ENCODE measurements at regions not wholly inside any gene's neighbourhood (a gene's known extent, or its start where the extent isn't known, plus 50 kb on each side); places are given as distances from the start of the nearest gene placed in this dataset.

- FAIRE-seq (no peak), DNase-seq (ENCODE audit: low read depth, low spot score) (no peak)
- Histone ChIP-seq H3K4me1 (ENCODE audit: control insufficient read depth, extremely low read depth, insufficient read depth, low read length) (peaks cover 16% of the 10 kb centered on the region), H3K27ac (ENCODE audit: insufficient read depth, low read depth, low read length) (no peak overlapping the region), H2AFZ (ENCODE audit: low read depth, low read length) (no peak overlapping the region), H3K4me2 (ENCODE audit: insufficient read depth, low read length) (no peak overlapping the region), H3K79me2 (ENCODE audit: control insufficient read depth, insufficient read depth, low read length) (no peaks in the 10 kb centered on the region), H4K20me1 (replicated peaks; ENCODE audit: control insufficient read depth, extremely low read depth, insufficient read depth, low read length) (no peaks in the 10 kb centered on the region), H3K36me3 (ENCODE audit: control insufficient read depth in 2 of 2, extremely low read depth in 1 of 2, insufficient read depth in 2 of 2, low read length in 2 of 2) (no peaks in the 10 kb centered on the region), H3K9me1 (replicated peaks; ENCODE audit: control insufficient read depth, extremely low read depth, insufficient read depth, low read length) (no peaks in the 10 kb centered on the region), H3K9me3 (replicated peaks; ENCODE audit: control insufficient read depth, insufficient read depth, low read length) (no peaks in the 10 kb centered on the region), H3K9ac (replicated peaks; ENCODE audit: extremely low read depth, insufficient read depth, low read length) (no peak overlapping the region), H3K4me3 (replicated peaks in 1 of 3; ENCODE audit: insufficient read depth in 1 of 3, low read depth in 1 of 3, low read length in 3 of 3) (no peak overlapping the region), H3K27me3 (ENCODE audit: control insufficient read depth in 2 of 2, insufficient read depth in 2 of 2, low read length in 2 of 2) (no peaks in the 10 kb centered on the region)
- BruUV-seq (replicated peaks), result no TSS peak
- intact Hi-C loops (cut with micrococcal nuclease) (no loop called here), dilution Hi-C loops (cut with MboI; ENCODE audit: extremely low pct_ligation_motif_present, low sequenced_read_pairs) (no loop called here)
- TF ChIP-seq FOS (IDR thresholded peaks at IDR 0.05; ENCODE audit: borderline replicate concordance, insufficient read depth, low read length) (no peak), POLR2A (IDR thresholded peaks at IDR 0.05; ENCODE audit: low read depth, low read length) (no peak), MYC (IDR thresholded peaks at IDR 0.05; ENCODE audit: low read depth, low read length) (no peak), CTCF (IDR thresholded peaks at IDR 0.05; ENCODE audit: extremely low read depth in 1 of 2, insufficient read depth in 1 of 2, low read depth in 1 of 2, low read length in 2 of 2) (no peak), JUN (IDR thresholded peaks at IDR 0.05; ENCODE audit: borderline replicate concordance, insufficient read depth, insufficient read length, low read depth) (no peak), MAX (IDR thresholded peaks at IDR 0.05; ENCODE audit: insufficient read depth, insufficient read length) (no peak)
- CTCF ChIA-PET, result interaction anchor here (1.0 to 1.7 kb wide), 4 partner anchors 9 to 68 kb away, joined by 3 to 5 read pairs (median 4); no protein-coding TSS in a partner anchor
- POLR2A ChIA-PET, result no interaction called here
These were observed 232.4 kb downstream of the PCSK1 start for GRCh38 chr5:96200641-96201040.

GRCh38 chr5:96199713-96200183 is 233.3 kb downstream of the PCSK1 start:
- no TSS peak for BruUV-seq (replicated peaks)
- ChIA-PET CTCF (interaction anchor here (1.0 to 1.7 kb wide), 2 partner anchors 13 to 45 kb away, joined by 4 to 5 read pairs; no protein-coding TSS in a partner anchor), POLR2A (no interaction called here)
- Histone ChIP-seq H3K4me2 (ENCODE audit: insufficient read depth, low read length) (no peak overlapping the region), H3K4me3 (replicated peaks in 1 of 3; ENCODE audit: insufficient read depth in 1 of 3, low read depth in 1 of 3, low read length in 3 of 3) (no peak overlapping the region), H3K36me3 (ENCODE audit: control insufficient read depth in 2 of 2, extremely low read depth in 1 of 2, insufficient read depth in 2 of 2, low read length in 2 of 2) (no peaks in the 10 kb centered on the region), H3K9me3 (replicated peaks; ENCODE audit: control insufficient read depth, insufficient read depth, low read length) (no peaks in the 10 kb centered on the region), H4K20me1 (replicated peaks; ENCODE audit: control insufficient read depth, extremely low read depth, insufficient read depth, low read length) (no peaks in the 10 kb centered on the region), H3K79me2 (ENCODE audit: control insufficient read depth, insufficient read depth, low read length) (no peaks in the 10 kb centered on the region), H3K9me1 (replicated peaks; ENCODE audit: control insufficient read depth, extremely low read depth, insufficient read depth, low read length) (no peaks in the 10 kb centered on the region), H3K27me3 (ENCODE audit: control insufficient read depth in 2 of 2, insufficient read depth in 2 of 2, low read length in 2 of 2) (no peaks in the 10 kb centered on the region), H3K4me1 (ENCODE audit: control insufficient read depth, extremely low read depth, insufficient read depth, low read length) (peaks cover 16% of the 10 kb centered on the region), H2AFZ (ENCODE audit: low read depth, low read length) (no peak overlapping the region), H3K27ac (ENCODE audit: insufficient read depth, low read depth, low read length) (no peak overlapping the region), H3K9ac (replicated peaks; ENCODE audit: extremely low read depth, insufficient read depth, low read length) (no peak overlapping the region)
- intact Hi-C loops (cut with micrococcal nuclease) (loop anchor here (2.0 kb wide), 1 partner anchor 53 kb away; no protein-coding TSS in a partner anchor), dilution Hi-C loops (cut with MboI; ENCODE audit: extremely low pct_ligation_motif_present, low sequenced_read_pairs) (no loop called here)
- TF ChIP-seq JUN (IDR thresholded peaks at IDR 0.05; ENCODE audit: borderline replicate concordance, insufficient read depth, insufficient read length, low read depth) (no peak), MAX (IDR thresholded peaks at IDR 0.05; ENCODE audit: insufficient read depth, insufficient read length) (no peak), POLR2A (IDR thresholded peaks at IDR 0.05; ENCODE audit: low read depth, low read length) (no peak), MYC (IDR thresholded peaks at IDR 0.05; ENCODE audit: low read depth, low read length) (no peak), GATA2 (IDR thresholded peaks at IDR 0.05; ENCODE audit: insufficient read depth, insufficient read length, low read depth, low read length) (no peak), CTCF (IDR thresholded peaks at IDR 0.05; ENCODE audit: extremely low read depth in 1 of 2, insufficient read depth in 1 of 2, low read depth in 1 of 2, low read length in 2 of 2) (no peak), EZH2 (IDR thresholded peaks at IDR 0.05; ENCODE audit: borderline replicate concordance, low read depth, low read length, severe bottlenecking) (no peak), FOS (IDR thresholded peaks at IDR 0.05; ENCODE audit: borderline replicate concordance, insufficient read depth, low read length) (no peak), POLR2AphosphoS5 (IDR thresholded peaks at IDR 0.05; ENCODE audit: insufficient read depth, low read depth, low read length) (no peak)
- no peak for FAIRE-seq
- DNase-seq (ENCODE audit: low read depth, low spot score), result no peak
